ENCODE measurements at regions not wholly inside any gene's neighbourhood (a gene's known extent, or its start where the extent isn't known, plus 50 kb on each side); places are given as distances from the start of the nearest gene placed in this dataset.

- Histone ChIP-seq H3K9ac (ENCODE audit: extremely low read depth, insufficient read length, low read length) (no peak overlapping the region), H3K23me2 (ENCODE audit: insufficient read length, low read depth, low read length, poor library complexity, severe bottlenecking) (no peaks in the 10 kb centered on the region), H3K79me1 (ENCODE audit: insufficient read depth, low read depth, low read length, poor library complexity, severe bottlenecking) (no peaks in the 10 kb centered on the region), H2AK5ac (ENCODE audit: insufficient read length, low read length) (no peak overlapping the region), H3K79me2 (ENCODE audit: insufficient read depth, low read length) (no peaks in the 10 kb centered on the region), H2AFZ (ENCODE audit: low read length) (no peak overlapping the region), H3K4me1 (ENCODE audit: insufficient read depth, low read length) (no peaks in the 10 kb centered on the region), H2BK15ac (ENCODE audit: low read depth, low read length) (no peak overlapping the region), H3K27ac (ENCODE audit: insufficient read length, low read depth, low read length) (no peak overlapping the region), H3K23ac (ENCODE audit: insufficient read length, low read depth, low read length) (no peak overlapping the region), H3K56ac (ENCODE audit: insufficient read length, low read depth, low read length) (no peak overlapping the region), H2BK5ac (ENCODE audit: insufficient read length, low read length) (no peak overlapping the region), H4K20me1 (ENCODE audit: control insufficient read depth, insufficient read depth, insufficient read length) (no peaks in the 10 kb centered on the region), H2BK12ac (ENCODE audit: insufficient read length, low read depth, low read length) (no peak overlapping the region), H3T11ph (ENCODE audit: low read length) (no peak overlapping the region), H4K5ac (ENCODE audit: insufficient read length, low read depth, low read length) (no peak overlapping the region), H3K4me2 (ENCODE audit: insufficient read depth, insufficient read length, low read length) (no peak overlapping the region), H2BK20ac (ENCODE audit: low read depth, low read length, poor library complexity, severe bottlenecking) (no peak overlapping the region), H3K18ac (ENCODE audit: insufficient read length, low read depth, low read length) (no peak overlapping the region), H4K91ac (ENCODE audit: insufficient read length, low read depth, low read length) (no peak overlapping the region), H3K9me3 (ENCODE audit: control insufficient read depth, low read depth, low read length) (no peaks in the 10 kb centered on the region), H2BK120ac (ENCODE audit: low read depth, low read length, poor library complexity, severe bottlenecking) (no peak overlapping the region), H3K27me3 (ENCODE audit: insufficient read depth, low read length) (no peaks in the 10 kb centered on the region), H3K4ac (ENCODE audit: low read depth, low read length) (no peak overlapping the region), H4K8ac (replicated peaks; ENCODE audit: insufficient read length, low read depth, low read length) (no peak overlapping the region), H3K14ac (ENCODE audit: insufficient read depth, low read length) (no peak overlapping the region)
- DNase-seq: no peak
- H3K4me1 Mint-ChIP-seq: no peaks in the 10 kb centered on the region
- WGBS (ENCODE audit: extremely low coverage, insufficient read length, low lambda C conversion rate): no CpG with 5 or more reads among the region's 3 CpGs
- no peaks in the 10 kb centered on the region; the same call in 1 of the 2 replicates for H3K27me3 Mint-ChIP-seq (ENCODE audit: low read depth)
- H3K9me3 Mint-ChIP-seq: no peaks in the 10 kb centered on the region
- TF ChIP-seq CTCF (conservative IDR thresholded peaks at IDR 0.05): no peak
- no peaks in the 10 kb centered on the region for H3K36me3 Mint-ChIP-seq (ENCODE audit: insufficient read depth in 1 of 3, low read depth in 3 of 3)
- no peak overlapping the region for H3K4me3 Mint-ChIP-seq
- H3K27ac Mint-ChIP-seq: no peak overlapping the region; a peak in 1 of 7 replicates
Observed at GRCh38 chr4:98780926-98781325, 122.5 kb upstream of the TSPAN5 start.

Measured in H9 (cell line).